ENCODE measurements at regions not wholly inside any gene's neighbourhood (a gene's known extent, or its start where the extent isn't known, plus 50 kb on each side); places are given as distances from the start of the nearest gene placed in this dataset.

DNA sequence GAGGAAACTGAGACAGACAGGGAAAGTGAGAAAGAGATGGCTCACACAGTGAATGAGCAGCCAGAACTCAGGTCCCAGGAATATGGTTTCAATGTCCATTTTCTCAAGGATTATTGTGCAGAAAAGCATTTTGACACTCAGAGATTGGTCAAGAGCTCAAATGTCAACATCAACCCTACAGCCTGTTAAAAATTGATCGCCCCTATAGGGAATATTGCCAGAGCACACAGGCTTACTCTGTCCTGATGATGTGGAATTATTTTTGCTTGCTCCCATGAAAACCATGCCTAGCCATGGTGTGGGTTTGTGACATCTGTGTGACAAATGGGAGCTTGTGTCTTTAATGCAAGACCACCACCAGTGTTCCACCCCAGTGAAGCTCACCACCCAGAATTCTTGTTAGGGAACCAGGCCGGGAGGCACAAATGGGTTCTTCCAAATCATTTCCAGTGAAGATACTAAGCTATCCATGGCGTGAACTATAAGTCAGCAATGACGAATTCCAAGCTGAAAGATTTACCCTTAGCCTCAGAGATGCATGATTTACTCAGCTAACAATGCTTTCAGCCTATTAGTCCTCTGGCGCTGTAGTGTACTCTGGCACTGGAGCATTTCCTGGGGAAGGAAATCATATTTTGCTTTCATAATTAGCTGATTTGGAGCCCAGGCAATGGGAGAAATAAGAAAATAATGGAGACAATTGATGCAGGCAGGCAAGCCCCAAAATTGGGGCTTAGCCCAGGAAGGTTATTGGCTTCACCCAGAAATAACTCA is 1188.2 kb upstream of the TMEM132C start:
- TF ChIP-seq, protein P1, sequence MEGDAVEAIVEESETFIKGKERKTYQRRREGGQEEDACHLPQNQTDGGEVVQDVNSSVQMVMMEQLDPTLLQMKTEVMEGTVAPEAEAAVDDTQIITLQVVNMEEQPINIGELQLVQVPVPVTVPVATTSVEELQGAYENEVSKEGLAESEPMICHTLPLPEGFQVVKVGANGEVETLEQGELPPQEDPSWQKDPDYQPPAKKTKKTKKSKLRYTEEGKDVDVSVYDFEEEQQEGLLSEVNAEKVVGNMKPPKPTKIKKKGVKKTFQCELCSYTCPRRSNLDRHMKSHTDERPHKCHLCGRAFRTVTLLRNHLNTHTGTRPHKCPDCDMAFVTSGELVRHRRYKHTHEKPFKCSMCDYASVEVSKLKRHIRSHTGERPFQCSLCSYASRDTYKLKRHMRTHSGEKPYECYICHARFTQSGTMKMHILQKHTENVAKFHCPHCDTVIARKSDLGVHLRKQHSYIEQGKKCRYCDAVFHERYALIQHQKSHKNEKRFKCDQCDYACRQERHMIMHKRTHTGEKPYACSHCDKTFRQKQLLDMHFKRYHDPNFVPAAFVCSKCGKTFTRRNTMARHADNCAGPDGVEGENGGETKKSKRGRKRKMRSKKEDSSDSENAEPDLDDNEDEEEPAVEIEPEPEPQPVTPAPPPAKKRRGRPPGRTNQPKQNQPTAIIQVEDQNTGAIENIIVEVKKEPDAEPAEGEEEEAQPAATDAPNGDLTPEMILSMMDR (IDR thresholded peaks at IDR 0.05; ENCODE audit: extremely low read depth in 1 of 2, insufficient read depth in 1 of 2, low read depth in 1 of 2, low read length in 2 of 2): no peak
- no peak for TF ChIP-seq POLR2A (IDR thresholded peaks at IDR 0.05; ENCODE audit: low read depth, low read length)
- TF ChIP-seq EZH2 (IDR thresholded peaks at IDR 0.05; ENCODE audit: borderline replicate concordance, low read depth, low read length, severe bottlenecking): no peak
- TF ChIP-seq, protein P2, sequence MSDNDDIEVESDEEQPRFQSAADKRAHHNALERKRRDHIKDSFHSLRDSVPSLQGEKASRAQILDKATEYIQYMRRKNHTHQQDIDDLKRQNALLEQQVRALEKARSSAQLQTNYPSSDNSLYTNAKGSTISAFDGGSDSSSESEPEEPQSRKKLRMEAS (IDR thresholded peaks at IDR 0.05; ENCODE audit: insufficient read depth, insufficient read length): no peak
- no peak for TF ChIP-seq POLR2AphosphoS5 (IDR thresholded peaks at IDR 0.05; ENCODE audit: insufficient read depth, low read depth, low read length)
- TF ChIP-seq JUN (IDR thresholded peaks at IDR 0.05; ENCODE audit: borderline replicate concordance, insufficient read depth, insufficient read length, low read depth): no peak
- TF ChIP-seq GATA2 (IDR thresholded peaks at IDR 0.05; ENCODE audit: insufficient read depth, insufficient read length, low read depth, low read length): no peak
- no peak for TF ChIP-seq FOS (IDR thresholded peaks at IDR 0.05; ENCODE audit: borderline replicate concordance, insufficient read depth, low read length)

Measured in endothelial cell of umbilical vein (primary cell).